HG03280 (cell line): ENCODE measurements at regions not wholly inside any gene's neighbourhood (a gene's known extent, or its start where the extent isn't known, plus 50 kb on each side); places are given as distances from the start of the nearest gene placed in this dataset.

Experiments
- ATAC-seq: cut with Tn5 transposase; IDR thresholded peaks from one replicate; pipeline ENCODE4 v1.9.1; 2021; ENCODE audit warnings: mild to moderate bottlenecking, moderate library complexity; ENCODE audit not compliant: unreplicated experiment

GRCh38 chr10:106520698-106521097, 643.8 kb downstream of the SORCS1 start:
- no peak for ATAC-seq

DNA sequence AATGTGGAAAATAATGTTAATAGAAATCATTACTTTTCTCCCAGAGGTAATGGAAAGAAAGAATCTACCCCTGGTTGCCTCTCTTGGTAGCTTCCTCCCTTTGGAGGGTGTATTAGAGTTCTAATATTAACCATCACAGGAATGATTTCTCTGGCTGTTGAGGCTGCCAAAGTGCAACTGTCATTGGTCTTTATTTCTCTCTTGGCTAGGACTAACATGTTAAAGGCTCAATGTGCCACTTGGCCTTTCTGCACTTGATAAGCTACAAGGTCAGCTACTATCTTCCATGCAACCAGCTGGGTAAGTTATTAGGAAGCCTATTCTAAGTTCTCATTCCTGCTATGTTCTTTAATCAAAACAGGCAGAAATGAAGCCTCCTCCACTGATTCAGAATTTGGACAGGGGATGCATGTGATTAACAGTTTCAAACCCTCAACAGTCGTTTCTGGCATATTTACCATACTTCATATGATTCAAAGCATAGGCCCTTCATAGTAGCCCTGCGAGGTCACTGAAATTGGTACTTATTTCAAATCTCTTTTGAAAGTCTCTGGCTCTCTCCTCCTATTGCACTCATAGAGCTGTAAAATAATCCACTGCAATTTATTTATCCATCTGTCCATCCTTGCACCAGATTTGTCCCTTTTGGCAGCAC, 645.0 kb downstream of the SORCS1 start:
- no peak for ATAC-seq

GRCh38 chr10:106515206-106515790, 649.2 kb downstream of the SORCS1 start:
- ATAC-seq, result no peak

GRCh38 chr10:106513352-106513771, 651.1 kb downstream of the SORCS1 start:
- ATAC-seq, result no peak

DNA sequence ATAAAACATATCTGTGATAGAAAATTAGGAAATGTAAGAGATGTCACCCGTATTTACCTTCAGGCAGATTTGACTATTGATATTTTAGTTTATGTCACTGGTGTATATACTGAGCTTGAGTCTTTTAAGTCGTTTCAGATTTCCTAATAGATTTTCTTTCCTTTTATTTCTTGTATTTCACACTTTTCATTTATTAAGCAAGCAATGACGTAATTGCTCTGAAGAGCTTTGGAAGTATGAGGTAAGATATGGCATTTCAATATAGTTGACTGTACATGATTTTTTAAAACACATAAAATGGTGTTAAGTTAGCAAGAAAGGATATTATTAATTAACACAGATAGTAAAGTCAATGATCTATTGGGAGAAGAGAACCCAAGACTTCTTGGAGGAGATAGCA, 652.6 kb downstream of the SORCS1 start:
- no peak for ATAC-seq

GRCh38 chr10:106508950-106509349, 655.6 kb downstream of the SORCS1 start:
- ATAC-seq, result no peak

DNA sequence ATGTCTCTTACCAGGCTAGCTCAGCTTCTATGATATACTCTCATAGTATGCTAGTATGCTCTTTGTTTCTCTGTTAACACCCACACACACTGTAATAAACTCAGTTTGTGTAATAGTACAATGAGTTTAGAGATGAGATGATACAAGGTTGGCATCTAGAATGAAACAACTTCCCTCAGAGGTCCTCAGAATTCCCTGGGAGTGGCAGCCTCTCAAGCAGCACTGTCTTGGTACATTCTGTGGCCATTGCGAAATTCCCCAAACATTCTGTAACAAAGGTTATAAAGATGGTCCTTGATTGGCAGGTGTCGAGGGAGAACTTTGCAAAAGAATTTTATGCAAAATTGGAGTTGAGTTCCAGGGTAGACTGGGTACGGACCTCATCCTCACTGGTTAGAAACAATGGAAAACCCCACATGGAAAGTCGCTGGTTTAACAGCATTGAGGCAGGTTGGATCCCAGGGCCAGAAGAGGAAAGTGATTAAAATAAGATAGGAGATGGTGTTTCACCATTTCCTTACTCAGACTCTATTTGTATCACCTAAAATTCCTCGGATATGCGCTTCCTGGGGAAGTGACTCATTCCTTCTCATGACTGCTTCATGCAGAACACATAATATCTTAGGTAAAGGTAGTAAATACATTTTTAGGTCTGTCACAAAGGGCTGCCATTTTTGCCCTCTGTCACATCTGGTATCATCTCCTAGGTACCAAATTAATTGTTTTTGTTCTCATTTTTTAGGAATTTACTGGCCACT, 657.8 kb downstream of the SORCS1 start:
- no peak for ATAC-seq

GRCh38 chr10:106504536-106504935, 660.0 kb downstream of the SORCS1 start:
- no peak for ATAC-seq

GRCh38 chr10:106502641-106503040, 661.9 kb downstream of the SORCS1 start:
- ATAC-seq, result no peak

- ATAC-seq, result no peak
Observed at GRCh38 chr10:106500925-106501525, 663.5 kb downstream of the SORCS1 start.

DNA sequence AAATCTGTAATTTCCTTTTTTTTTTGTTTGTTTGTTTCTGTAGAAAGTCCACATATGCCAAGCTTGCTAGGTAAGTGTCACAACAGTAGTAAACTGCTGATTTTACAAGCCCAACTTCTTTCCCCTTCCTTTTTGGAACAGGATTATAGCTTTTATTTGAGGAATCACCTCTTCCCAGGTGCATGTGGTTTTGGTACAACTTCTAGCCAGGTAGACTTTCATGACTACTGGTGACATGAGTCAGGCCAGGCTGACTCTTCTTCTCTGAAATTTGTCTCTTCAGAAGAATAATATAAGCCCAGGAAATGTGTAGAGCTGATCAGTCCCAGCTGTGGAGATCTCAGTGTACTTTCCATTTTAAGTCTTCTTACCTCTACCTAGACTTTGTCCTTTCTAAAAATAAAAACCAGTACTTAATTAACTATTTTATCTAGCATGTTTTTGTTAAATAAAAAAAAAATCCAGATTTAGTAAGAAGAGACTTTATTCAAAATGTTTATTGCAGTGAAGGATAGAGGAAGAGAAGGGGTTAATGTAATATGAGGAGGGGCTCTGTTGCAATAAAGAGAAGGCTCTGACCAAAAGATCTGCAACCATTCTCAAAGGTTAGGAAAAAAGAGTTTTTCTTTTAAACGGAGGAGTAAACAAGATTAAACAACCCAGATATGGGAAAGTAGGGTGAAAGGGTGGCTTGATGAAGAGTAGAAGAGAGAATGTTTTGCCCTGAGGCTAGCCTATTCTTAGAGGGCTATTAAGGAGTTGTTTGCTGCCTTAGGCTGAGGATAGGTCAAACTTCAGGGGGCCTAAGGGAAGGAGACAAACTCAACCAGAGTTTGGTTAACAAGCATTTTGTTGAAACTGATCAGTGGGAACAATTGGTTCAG, 664.2 kb downstream of the SORCS1 start:
- ATAC-seq, result no peak

DNA sequence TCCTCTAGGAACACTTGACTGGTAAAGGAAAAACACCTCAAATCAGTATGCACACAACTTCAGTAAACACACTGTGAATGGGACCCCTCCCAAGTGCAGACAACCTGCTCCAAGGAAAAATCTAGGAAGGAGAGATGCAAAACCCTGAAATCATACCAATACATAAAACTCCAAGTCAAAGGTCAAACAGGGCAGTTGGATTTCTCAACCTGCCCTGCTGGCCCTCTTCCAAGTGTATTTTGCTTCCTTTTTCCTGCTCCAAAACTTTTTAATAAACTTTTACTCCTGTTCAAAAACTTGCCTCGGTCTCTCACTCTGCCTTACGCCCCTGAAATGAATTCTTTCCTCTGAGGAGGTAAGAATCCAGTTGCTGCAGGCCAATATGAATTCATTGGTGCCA, 665.1 kb downstream of the SORCS1 start:
- no peak for ATAC-seq

GRCh38 chr10:106498675-106499074, 665.8 kb downstream of the SORCS1 start:
- no peak for ATAC-seq

GRCh38 chr10:106495931-106496330, 668.6 kb downstream of the SORCS1 start:
- no peak for ATAC-seq

GRCh38 chr10:106493751-106494150, 670.8 kb downstream of the SORCS1 start:
- ATAC-seq, result no peak

DNA sequence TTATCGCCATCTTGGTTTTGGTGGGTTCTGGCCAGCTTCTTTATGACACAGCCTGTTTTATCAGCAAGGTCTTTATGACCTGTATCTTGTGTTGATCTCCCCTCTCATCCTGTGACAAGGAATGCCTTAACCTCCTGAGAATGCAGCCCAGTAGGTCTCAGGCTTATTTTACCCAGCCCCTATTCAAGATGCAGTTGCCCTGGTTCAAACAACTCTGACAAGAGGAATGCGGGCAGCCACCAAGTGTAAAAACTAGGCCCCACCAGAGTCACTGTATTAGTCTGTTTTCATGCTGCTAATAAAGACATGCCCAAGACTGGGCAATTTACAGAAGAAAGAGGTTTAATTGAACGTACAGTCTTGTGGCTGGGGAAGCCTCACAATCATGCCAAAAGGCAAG, 671.3 kb downstream of the SORCS1 start:
- ATAC-seq, result no peak

DNA sequence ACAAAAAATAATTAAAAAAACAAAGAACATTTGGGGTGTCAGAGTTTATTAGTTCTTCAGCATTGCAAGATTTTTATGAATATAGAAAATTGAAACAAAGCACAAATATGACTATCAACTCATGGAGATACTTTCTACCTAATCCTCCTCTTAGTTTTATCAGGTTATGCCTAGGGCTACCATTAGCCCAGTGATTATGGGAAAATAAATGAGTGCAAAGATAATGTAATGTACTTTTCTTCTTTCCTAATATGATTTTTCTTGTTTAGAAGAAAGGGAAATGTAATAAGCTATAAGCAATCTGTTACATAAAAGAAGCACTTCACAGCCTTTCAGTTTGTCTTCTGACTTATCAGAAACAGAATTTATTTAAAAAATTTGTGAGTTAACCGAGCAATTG, 676.8 kb downstream of the SORCS1 start:
- ATAC-seq, result no peak

- ATAC-seq, result no peak
Observed at GRCh38 chr10:106481598-106482275, 682.8 kb downstream of the SORCS1 start.

DNA sequence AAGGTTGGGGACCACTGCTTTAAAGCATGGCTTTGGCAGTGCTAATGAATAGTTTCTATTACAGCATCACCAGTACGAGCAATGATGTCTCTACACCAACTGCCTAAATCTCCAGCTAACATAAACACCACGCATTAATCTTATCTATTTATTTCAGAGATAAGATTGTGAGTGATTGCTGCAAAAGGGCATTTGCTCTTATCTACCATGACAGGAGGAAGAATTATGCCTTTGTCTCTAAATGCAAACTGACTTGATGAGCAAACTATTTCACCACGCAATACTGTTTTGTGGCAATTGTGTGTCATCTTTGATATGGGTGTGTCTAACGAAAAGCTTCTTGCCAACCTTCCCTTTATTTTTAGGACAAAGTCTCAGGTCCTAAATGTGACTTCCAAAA, 684.9 kb downstream of the SORCS1 start:
- no peak for ATAC-seq

GRCh38 chr10:106474876-106475275, 689.6 kb downstream of the SORCS1 start:
- no peak for ATAC-seq
